GM12878 (cell line): ENCODE measurements at regions not wholly inside any gene's neighbourhood (a gene's known extent, or its start where the extent isn't known, plus 50 kb on each side); places are given as distances from the start of the nearest gene placed in this dataset.

Source experiments
- ELK1 ChIP-seq: IDR thresholded peaks from 2 replicates; pipeline ENCODE4 v1.6.1; 2012; ENCODE audit warnings: low read depth, low read length, improper control_type of control experiment
- PAX8 ChIP-seq: fragments of 450-650 bp; IDR thresholded peaks from 2 replicates; pipeline ENCODE4 v1.6.1; 2017; ENCODE audit warnings: mild to moderate bottlenecking, moderate library complexity
- TAF1 ChIP-seq: IDR thresholded peaks from 2 replicates; pipeline ENCODE4 v1.6.1; 2011; ENCODE audit warnings: mild to moderate bottlenecking, low read depth, low read length, borderline replicate concordance
- USF1 ChIP-seq: IDR thresholded peaks from 2 replicates; pipeline ENCODE4 v1.6.1; 2011; ENCODE audit warnings: borderline replicate concordance, low read depth, mild to moderate bottlenecking, moderate library complexity, mixed read lengths, low read length; ENCODE audit not compliant: insufficient read depth; ENCODE audit errors: extremely low read length
- ZZZ3 ChIP-seq: IDR thresholded peaks from 2 replicates; pipeline ENCODE4 v1.6.1; 2011; ENCODE audit warnings: low read depth; ENCODE audit not compliant: control insufficient read depth, insufficient read length
- TF ChIP-seq, protein P1 (sequence below): IDR thresholded peaks from 2 replicates; pipeline ENCODE4 v1.6.1; 2012; ENCODE audit warnings: improper control_type of control experiment, low read depth, low read length; ENCODE audit not compliant: insufficient replicate concordance

- TF ChIP-seq PAX8 (no peak), ELK1 (no peak), TAF1 (no peak), USF1 (no peak), ZZZ3 (no peak)
- TF ChIP-seq, protein P1, sequence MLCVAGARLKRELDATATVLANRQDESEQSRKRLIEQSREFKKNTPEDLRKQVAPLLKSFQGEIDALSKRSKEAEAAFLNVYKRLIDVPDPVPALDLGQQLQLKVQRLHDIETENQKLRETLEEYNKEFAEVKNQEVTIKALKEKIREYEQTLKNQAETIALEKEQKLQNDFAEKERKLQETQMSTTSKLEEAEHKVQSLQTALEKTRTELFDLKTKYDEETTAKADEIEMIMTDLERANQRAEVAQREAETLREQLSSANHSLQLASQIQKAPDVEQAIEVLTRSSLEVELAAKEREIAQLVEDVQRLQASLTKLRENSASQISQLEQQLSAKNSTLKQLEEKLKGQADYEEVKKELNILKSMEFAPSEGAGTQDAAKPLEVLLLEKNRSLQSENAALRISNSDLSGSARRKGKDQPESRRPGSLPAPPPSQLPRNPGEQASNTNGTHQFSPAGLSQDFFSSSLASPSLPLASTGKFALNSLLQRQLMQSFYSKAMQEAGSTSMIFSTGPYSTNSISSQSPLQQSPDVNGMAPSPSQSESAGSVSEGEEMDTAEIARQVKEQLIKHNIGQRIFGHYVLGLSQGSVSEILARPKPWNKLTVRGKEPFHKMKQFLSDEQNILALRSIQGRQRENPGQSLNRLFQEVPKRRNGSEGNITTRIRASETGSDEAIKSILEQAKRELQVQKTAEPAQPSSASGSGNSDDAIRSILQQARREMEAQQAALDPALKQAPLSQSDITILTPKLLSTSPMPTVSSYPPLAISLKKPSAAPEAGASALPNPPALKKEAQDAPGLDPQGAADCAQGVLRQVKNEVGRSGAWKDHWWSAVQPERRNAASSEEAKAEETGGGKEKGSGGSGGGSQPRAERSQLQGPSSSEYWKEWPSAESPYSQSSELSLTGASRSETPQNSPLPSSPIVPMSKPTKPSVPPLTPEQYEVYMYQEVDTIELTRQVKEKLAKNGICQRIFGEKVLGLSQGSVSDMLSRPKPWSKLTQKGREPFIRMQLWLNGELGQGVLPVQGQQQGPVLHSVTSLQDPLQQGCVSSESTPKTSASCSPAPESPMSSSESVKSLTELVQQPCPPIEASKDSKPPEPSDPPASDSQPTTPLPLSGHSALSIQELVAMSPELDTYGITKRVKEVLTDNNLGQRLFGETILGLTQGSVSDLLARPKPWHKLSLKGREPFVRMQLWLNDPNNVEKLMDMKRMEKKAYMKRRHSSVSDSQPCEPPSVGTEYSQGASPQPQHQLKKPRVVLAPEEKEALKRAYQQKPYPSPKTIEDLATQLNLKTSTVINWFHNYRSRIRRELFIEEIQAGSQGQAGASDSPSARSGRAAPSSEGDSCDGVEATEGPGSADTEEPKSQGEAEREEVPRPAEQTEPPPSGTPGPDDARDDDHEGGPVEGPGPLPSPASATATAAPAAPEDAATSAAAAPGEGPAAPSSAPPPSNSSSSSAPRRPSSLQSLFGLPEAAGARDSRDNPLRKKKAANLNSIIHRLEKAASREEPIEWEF: no peak
Observed at GRCh38 chr9:115657695-115658094, 495.9 kb upstream of the PAPPA start (continued).
